Ectodermal cell (in vitro differentiated cells): ENCODE measurements at regions not wholly inside any gene's neighbourhood (a gene's known extent, or its start where the extent isn't known, plus 50 kb on each side); places are given as distances from the start of the nearest gene placed in this dataset.

Experiments
- H3K27ac ChIP-seq: 2 replicates; pipeline ENCODE4 v1.7.0; 2013; ENCODE audit warnings: mild to moderate bottlenecking, low read depth, low read length; ENCODE audit not compliant: insufficient read depth, poor library complexity, severe bottlenecking
- H3K27me3 ChIP-seq: 2 replicates; pipeline ENCODE4 v1.7.0; 2013; ENCODE audit warnings: mild to moderate bottlenecking, low read length; ENCODE audit not compliant: insufficient read depth, control insufficient read depth, poor library complexity, severe bottlenecking
- H3K36me3 ChIP-seq: one replicate; pipeline ENCODE4 v1.7.0; 2013; ENCODE audit warnings: low read length; ENCODE audit not compliant: control insufficient read depth, insufficient read depth
- H3K4me1 ChIP-seq: one replicate; pipeline ENCODE4 v1.7.0; 2013; ENCODE audit warnings: low read length; ENCODE audit not compliant: control insufficient read depth, insufficient read depth
- H3K4me3 ChIP-seq: 2 replicates; pipeline ENCODE4 v1.7.0; 2013; ENCODE audit warnings: low read depth, low read length, control low read depth; ENCODE audit not compliant: insufficient read depth
- H3K9me3 ChIP-seq: 2 replicates; pipeline ENCODE4 v1.7.0; 2013; ENCODE audit warnings: mild to moderate bottlenecking, low read length, moderate library complexity; ENCODE audit not compliant: control insufficient read depth
- WGBS, 2 experiments: methylation state at CpG; one replicate each; pipeline ENCODE4 v1.1.7; 2013; ENCODE audit warnings: missing lambda C conversion rate in 2 of 2; 5-methylcytosine and 5-hydroxymethylcytosine counted together

DNA sequence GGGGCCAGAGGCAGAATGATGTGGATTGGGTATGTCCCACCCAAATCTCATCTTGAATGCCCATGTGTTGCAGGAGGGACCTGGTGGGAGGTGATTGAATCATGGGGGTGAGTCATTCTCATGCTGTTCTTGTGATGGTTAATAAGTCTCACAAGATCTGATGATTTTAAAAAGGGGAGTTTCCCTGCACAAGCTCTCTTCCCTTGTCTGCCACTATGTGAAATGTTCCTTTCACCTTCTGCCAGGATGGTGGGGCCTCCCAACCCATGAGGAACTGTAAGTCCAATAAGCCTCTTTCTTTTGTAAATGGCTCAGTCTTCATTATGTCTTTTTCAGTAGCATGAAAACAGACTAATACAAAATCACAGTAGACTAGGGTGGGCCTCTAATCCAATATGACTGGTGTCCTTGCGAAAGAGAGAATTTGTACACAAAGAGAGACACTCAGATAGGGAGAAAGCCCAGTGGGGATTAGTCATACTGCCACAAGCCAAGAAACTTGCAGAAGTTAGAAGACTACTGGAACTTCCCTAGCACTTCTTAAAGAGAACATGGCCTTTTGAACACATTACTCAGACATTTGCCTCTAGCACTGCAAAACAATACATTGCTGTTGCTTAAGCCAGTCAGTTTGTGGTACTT is 68.4 kb downstream of the ANXA1 start:
- Histone ChIP-seq H3K27ac (no peak overlapping the region), H3K9me3 (no peaks in the 10 kb centered on the region), H3K4me3 (no peak overlapping the region), H3K36me3 (no peaks in the 10 kb centered on the region), H3K27me3 (no peaks in the 10 kb centered on the region), H3K4me1 (no peaks in the 10 kb centered on the region)
- 100% methylated on average over 1 of the region's 1 CpG for WGBS, 2 experiments

DNA sequence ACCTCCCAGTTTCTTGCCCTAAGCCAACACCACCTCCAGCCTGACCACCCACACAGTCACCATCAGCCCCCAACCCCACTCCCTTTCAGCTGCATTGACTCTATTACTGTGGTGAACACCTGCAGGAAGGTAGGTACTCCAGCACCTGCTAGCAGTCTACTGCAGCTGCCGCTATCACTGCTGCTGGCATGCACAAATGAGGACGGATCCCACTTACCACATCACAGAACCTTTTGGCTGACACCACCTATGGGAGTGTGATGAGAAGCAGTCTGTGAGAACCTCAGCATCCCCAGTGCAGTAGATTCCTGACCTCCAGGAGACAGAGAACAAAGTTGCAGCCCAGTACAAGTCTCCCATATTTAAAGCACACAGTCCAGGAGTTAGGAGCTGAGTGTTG is 71.9 kb downstream of the ANXA1 start:
- WGBS, 2 experiments = 97% methylated on average over 2 of the region's 2 CpGs
- Histone ChIP-seq H3K4me3 (no peak overlapping the region), H3K9me3 (no peaks in the 10 kb centered on the region), H3K4me1 (no peaks in the 10 kb centered on the region), H3K27me3 (no peaks in the 10 kb centered on the region), H3K27ac (no peak overlapping the region), H3K36me3 (no peaks in the 10 kb centered on the region)

- Histone ChIP-seq H3K4me1 (no peaks in the 10 kb centered on the region), H3K36me3 (no peaks in the 10 kb centered on the region), H3K27ac (no peak overlapping the region), H3K4me3 (no peak overlapping the region), H3K27me3 (no peaks in the 10 kb centered on the region), H3K9me3 (no peaks in the 10 kb centered on the region)
- 91 to 95% methylated on average over 2 of the region's 2 CpGs for WGBS, 2 experiments
Observed at GRCh38 chr9:73229543-73229942, 77.9 kb downstream of the ANXA1 start.

DNA sequence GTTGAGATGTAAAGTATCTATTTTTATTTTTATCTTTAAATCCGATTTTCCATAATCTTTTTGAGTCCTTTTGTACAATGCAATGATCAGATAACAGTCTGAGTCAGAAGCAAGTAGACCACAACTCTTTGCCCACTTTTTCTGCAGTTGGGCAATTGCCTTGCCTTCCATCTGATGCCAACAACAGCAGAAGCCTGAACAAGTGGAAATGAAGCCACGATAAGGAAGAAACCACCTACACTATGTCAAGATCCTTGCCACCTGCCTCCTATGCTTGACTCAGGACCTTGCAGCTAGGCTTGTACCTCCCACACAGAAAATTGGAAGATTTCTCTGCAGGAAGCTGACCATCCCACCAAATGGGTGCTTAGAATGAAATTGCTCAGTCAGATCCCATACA is 78.6 kb downstream of the ANXA1 start:
- H3K36me3 ChIP-seq = no peaks in the 10 kb centered on the region
- no peaks in the 10 kb centered on the region for H3K9me3 ChIP-seq
- H3K4me3 ChIP-seq = no peak overlapping the region
- no peak overlapping the region for H3K27ac ChIP-seq
- no peaks in the 10 kb centered on the region for H3K4me1 ChIP-seq
- H3K27me3 ChIP-seq = no peaks in the 10 kb centered on the region
- 75 to 91% methylated on average over 2 of the region's 2 CpGs for WGBS, 2 experiments

- Histone ChIP-seq H3K9me3 (no peaks in the 10 kb centered on the region), H3K4me1 (no peaks in the 10 kb centered on the region), H3K36me3 (no peaks in the 10 kb centered on the region), H3K27me3 (no peaks in the 10 kb centered on the region), H3K4me3 (no peak overlapping the region), H3K27ac (no peak overlapping the region)
Observed at GRCh38 chr9:73231203-73231602, 79.5 kb downstream of the ANXA1 start.

- no peaks in the 10 kb centered on the region for H3K4me1 ChIP-seq
- H3K9me3 ChIP-seq = no peaks in the 10 kb centered on the region
- no peak overlapping the region for H3K4me3 ChIP-seq
- 83 to 92% methylated on average over 1 to 6 of the region's 6 CpGs for WGBS, 2 experiments
- no peaks in the 10 kb centered on the region for H3K36me3 ChIP-seq
- H3K27me3 ChIP-seq = no peaks in the 10 kb centered on the region
- H3K27ac ChIP-seq = no peak overlapping the region
Observed at GRCh38 chr9:73233359-73234007, 81.8 kb downstream of the ANXA1 start.

- Histone ChIP-seq H3K27me3 (no peaks in the 10 kb centered on the region), H3K9me3 (no peaks in the 10 kb centered on the region), H3K4me1 (no peaks in the 10 kb centered on the region), H3K4me3 (no peak overlapping the region), H3K36me3 (no peaks in the 10 kb centered on the region), H3K27ac (no peak overlapping the region)
- WGBS, 2 experiments = 90% methylated on average over 1 of the region's 1 CpG; no CpG with 5 or more reads in 1 of the 2 experiments
Observed at GRCh38 chr9:73234008-73234360, 82.3 kb downstream of the ANXA1 start.

GRCh38 chr9:73237140-73237539 is 85.5 kb downstream of the ANXA1 start:
- H3K4me1 ChIP-seq = no peaks in the 10 kb centered on the region
- no peaks in the 10 kb centered on the region for H3K9me3 ChIP-seq
- no peaks in the 10 kb centered on the region for H3K27me3 ChIP-seq
- 97 to 98% methylated on average over 1 of the region's 1 CpG for WGBS, 2 experiments
- no peaks in the 10 kb centered on the region for H3K36me3 ChIP-seq
- no peak overlapping the region for H3K27ac ChIP-seq
- H3K4me3 ChIP-seq = no peak overlapping the region

- Histone ChIP-seq H3K36me3 (no peaks in the 10 kb centered on the region), H3K4me1 (no peaks in the 10 kb centered on the region), H3K27me3 (no peaks in the 10 kb centered on the region), H3K27ac (no peak overlapping the region), H3K9me3 (no peaks in the 10 kb centered on the region), H3K4me3 (no peak overlapping the region)
- WGBS, 2 experiments = 94% methylated on average over 2 of the region's 2 CpGs; no CpG with 5 or more reads in 1 of the 2 experiments
Observed at GRCh38 chr9:73239570-73240265, 88.1 kb downstream of the ANXA1 start.

DNA sequence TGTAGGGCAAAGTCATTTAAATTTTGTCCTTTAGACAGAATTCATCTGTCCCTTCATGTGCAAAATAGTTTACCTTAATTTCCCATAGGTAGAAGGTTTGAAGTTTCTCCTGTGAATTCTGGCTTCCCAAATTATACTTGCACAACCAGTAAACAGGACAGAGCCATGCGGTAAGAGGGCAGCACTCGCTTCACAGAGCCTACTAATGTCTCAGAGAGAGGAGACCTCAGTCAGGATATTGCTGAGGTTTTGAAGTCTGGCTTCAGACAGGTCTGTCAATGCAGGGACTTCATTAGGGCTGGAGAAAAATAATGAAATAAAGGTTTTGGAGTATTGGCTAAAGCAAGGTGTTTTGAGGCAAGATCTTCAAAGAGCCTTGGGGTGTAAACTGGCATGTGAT is 91.4 kb downstream of the ANXA1 start:
- Histone ChIP-seq H3K4me3 (no peak overlapping the region), H3K27me3 (no peaks in the 10 kb centered on the region), H3K9me3 (no peaks in the 10 kb centered on the region), H3K4me1 (peaks cover 7% of the 10 kb centered on the region), H3K27ac (no peak overlapping the region), H3K36me3 (no peaks in the 10 kb centered on the region)
- 70 to 88% methylated on average over 2 of the region's 2 CpGs for WGBS, 2 experiments
